GM18873 (cell line): ENCODE measurements at regions not wholly inside any gene's neighbourhood (a gene's known extent, or its start where the extent isn't known, plus 50 kb on each side); places are given as distances from the start of the nearest gene placed in this dataset.

Experiments
- ATAC-seq: cut with Tn5 transposase; IDR thresholded peaks from one replicate; pipeline ENCODE4 v1.9.1; 2021; ENCODE audit warnings: mild to moderate bottlenecking, moderate library complexity, moderate number of reproducible peaks; ENCODE audit not compliant: unreplicated experiment, low FRiP score

DNA sequence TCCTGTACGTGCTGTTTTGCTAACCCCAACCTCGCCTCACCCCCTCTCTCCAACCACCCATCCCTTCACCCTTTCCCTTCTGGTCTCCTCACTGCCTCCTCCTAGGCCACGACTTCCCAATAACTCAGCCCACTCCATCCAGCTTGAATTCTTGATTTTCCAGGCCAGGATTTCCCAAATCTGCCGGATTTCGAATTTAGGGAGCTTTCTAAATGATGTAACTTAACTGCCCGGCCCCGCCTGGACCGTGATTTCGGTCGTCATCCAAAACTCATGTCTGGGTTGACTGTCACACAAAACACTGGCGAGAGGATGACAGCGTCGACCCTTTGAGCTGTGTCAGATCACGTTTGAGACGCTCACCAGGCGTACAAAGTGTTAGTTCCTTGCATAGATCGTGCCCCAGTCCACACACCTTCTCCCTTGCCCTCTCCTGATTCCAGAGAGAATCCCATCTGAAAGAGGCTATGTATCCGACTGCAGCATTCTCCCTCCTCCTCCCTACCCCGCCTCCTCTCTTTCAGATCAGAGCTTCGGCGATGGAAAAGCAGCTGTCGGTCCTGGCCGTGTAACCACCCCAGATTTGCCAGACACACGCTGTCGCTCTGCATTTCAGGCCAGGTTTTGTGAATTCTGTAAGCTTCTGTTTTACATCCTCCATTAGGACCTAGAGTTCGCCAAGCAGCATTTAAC, 168.2 kb downstream of the GPX5 start:
- no peak for ATAC-seq

DNA sequence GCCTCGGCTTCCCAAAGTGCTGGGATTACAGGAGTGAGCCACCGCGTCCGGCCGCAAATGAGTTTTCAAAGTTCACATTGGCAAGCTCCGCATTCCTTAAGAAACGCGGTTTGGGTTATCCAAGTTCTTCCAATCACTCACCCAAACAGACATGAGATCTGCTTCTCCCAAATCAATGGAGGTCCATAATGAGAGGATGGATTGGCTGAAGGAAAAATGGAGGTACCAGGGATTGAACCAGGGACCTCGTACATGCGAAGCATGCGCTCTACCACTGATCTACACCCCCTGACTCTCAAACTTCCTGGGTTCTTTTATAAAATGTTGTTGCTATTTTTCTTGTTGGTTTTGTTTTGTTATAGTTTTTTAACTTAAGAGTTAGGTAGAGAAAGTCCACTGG, 170.0 kb downstream of the GPX5 start:
- no peak for ATAC-seq

DNA sequence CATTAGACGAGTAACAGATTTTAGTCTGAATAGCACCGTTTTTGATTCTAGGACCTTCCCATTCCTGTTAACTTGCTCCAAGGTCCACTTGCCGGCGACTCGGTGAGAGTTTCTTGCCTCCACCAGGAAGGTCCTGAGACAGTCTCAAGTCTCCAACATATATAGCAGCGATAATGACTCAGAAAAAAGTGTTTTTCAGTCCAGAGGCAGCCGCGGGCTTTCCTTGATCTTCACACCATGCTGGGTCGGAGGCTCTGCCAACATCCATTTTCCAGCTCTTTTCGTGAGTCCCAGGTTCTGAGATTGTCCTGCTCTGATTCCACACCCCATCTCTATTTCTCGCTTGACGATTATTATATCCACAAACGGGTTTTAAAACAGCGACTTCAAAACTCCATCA, 170.5 kb downstream of the GPX5 start:
- no peak for ATAC-seq

DNA sequence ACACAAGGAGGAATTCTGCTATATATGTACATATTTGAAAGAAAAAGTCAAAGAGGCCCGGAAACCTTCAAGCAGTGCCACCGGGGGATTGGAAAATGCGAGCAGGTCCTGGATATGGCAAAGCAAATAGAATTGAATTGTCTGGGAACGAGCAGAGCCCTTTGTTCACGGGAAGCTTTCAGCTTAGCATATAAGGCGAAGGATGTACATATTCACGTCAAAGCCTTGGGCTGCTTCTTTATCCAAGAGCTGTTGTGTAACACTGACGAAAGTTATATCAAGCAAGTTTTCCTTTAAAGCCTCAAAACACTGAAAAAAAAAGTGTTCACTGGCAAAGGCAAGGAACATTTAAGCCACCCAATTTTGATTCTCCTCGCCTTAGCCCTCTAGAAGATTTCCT, 171.0 kb downstream of the GPX5 start:
- no peak for ATAC-seq

DNA sequence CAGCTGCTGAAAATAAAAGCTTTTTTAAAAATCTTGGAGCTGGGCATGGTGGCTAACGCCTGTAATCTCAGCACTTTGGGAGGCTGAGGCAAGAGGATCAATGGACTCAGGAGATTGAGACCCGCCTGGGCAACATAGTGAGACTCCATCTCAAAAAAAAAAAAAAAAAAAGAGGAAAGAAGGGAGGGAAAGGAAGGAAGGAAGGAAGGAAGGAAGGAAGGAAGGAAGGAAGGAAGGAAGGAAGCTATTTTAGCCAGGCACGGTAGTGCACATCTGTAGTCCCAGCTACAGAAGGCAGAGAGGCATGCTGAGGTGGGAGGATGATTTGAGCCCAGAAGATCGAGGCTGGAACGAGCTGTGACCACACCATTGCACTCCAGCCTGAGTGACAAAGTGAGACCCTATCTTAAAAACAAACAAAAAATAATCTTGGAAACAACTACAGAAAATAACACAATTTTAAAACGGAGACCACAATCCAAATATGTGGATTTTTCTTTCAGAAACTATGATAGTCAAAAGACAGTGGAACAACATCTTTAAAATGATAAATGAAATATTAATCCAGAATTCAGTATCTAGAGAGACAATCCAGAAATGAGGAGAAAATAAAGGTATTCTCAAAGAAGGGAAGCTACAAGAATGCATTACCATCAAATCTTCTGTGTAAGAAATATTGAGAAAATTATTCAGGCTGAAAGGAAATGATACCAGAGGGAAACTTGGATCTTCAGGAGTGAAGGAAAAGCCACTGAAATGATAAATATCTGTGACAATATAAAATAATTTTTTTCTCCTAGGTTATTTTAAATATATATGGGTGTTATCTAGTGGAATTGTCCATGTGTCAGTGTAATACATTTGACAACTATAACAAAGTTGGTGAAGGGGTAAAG, 182.0 kb downstream of the GPX5 start:
- no peak for ATAC-seq

DNA sequence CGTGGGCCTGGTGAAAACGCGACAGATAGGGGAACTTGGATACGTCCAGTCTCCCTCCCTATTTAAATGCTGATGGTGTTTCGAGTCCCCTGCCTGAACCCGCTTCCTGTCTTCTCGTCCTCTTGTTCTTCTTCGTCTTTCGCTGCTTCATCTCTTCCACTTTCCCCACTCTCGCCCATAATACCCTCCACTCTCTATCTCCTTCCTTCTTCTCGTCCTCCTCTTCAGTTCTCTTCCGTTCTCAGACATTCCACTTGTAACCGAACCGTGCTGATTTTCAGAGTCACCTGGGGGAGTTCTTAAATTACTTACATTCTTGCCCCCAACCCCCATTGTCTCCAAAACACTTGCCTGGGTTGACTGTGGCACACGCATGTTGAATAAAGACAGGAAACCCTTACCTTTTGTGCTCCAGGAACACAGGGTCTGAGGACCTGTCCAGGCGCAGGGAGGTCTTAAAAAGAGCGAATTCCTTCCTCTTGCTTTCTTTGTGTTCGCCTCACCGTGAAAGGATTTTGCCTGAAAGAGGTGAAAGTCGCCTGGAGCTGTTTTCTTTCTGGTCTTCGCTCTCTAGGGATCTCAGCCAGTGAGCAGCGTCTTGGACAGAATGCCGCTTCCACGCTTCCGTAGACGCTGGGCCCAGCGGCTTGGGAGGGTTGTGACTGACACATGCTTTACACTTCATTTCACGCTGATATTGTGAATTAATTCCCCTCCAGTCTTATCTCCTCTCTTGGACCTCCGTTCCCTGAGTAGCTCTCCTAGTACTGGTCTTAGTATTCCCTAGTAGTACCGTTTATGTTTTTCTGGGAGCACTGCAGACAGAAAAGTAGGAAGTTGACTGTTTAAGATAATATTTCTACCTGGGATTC, 184.0 kb downstream of the GPX5 start:
- ATAC-seq, result no peak

DNA sequence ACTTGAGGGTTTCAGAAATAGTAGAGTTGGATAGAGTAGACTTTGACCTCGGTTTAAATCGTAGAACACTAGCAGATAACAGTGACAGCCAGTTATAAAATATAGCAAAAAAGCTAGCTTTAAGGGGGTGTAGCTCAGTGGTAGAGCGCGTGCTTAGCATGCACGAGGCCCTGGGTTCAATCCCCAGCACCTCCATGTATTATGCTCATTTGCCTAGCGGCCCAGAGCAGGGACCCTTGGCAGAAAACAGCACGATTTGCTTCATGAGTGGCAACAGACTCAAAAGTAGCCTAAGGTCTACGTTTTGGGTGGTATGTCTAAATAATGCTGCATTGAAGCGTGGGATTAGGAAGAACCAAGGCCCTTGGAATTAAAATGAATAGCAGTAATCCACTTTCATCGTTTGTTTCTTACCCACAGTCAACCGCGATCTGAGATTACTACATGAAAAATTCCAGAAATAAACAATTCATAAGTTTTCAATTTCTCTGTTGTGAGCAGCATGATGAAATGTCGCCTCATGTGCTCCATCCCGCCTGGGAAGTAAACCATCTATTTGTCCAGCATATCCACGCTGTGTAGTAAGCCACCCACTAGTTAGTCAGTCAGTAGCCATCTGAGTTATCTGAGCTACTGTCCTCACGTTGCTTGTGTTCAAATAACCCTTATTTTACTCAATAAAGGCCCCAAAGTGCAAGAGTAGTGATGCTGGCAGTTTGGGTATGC, 184.9 kb downstream of the GPX5 start:
- ATAC-seq, result no peak

DNA sequence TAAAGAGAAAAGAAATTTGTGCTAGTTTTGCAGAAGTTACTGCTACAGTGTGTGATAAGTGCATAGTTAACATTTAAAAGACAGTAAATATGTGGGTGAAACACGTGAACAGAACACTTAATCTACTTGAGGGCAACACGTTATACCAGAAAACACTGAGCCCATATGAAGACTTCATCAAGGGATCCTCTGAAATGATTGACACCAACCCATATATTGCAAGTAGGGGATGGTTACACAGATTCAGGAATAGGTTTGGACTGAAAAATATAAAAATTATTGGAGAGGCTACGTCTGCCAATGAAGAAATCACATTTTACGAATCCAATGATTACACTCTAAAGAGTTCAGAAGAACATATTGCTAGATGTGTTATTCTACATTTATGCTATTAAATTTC, 185.6 kb downstream of the GPX5 start:
- ATAC-seq, result no peak

DNA sequence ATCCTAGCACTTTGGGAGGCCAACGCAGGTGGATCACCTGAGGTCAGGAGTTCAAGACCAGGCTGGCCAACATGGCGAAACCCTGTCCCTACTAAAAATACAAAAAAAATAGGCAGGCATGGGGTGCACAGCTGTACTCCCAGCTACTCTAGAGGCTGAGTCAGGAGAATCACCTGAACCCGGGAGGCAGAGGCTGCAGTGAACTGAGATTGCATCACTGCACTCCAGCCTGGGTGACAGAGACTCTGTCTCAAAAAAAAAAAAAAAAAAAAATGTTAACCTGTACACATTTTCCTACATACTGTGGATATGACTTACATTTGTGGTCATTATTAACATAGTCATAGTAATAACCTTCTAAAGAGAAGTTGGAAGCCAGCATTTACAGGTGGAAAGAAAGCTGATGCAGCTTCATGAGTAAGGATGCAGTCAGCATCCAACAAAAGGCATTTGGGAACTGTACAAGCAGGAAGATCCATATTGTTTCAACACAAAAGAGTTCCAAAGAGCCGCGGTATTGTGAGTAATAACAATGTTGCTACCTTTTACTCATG, 186.2 kb downstream of the GPX5 start:
- ATAC-seq, result no peak

DNA sequence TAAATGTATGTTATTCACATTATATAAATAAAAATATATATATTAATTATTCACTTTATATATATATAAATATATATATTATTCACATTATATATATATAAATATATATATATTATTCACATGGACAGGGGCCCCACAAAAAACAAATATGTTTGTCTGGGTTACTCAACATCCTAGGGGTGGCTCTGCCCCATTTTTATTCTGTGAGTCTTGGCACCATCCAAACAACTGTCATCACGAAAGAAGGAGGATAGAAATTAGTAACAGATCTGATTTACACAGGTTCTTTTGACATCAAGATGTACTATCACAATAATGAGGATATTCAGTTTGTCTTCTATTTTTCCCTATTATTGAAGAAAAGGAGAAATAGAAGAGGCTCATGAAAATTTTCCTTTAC, 187.3 kb downstream of the GPX5 start:
- no peak for ATAC-seq

DNA sequence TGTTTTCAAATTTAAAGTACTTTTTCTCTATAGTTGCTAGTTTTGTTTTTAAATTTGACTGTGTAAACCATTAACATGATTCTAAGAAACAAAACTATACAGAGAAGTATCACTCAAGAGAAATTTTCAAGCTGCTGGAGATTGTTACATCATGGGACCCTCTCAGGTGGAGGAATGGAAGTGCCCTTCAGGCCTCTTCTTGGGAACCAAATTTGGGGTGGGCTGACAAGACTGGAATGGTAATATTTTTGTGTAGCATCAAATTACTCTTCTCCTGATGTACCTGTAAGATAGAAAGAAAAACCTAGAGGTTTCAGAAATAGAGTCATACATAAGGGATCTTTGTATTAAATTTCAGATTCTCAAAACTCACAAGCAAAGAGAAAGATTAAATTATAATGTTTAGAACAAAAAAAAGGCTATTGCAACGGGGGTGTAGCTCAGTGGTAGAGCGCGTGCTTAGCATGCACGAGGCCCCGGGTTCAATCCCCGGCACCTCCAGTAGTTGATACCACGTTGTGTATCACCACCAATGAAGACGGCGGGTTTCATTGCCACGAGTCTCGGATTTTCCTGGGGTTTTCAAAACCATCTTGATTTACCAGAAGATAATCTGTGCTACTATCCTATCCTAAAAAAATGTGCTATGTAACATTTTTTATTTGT, 193.7 kb downstream of the GPX5 start:
- ATAC-seq, result no peak

DNA sequence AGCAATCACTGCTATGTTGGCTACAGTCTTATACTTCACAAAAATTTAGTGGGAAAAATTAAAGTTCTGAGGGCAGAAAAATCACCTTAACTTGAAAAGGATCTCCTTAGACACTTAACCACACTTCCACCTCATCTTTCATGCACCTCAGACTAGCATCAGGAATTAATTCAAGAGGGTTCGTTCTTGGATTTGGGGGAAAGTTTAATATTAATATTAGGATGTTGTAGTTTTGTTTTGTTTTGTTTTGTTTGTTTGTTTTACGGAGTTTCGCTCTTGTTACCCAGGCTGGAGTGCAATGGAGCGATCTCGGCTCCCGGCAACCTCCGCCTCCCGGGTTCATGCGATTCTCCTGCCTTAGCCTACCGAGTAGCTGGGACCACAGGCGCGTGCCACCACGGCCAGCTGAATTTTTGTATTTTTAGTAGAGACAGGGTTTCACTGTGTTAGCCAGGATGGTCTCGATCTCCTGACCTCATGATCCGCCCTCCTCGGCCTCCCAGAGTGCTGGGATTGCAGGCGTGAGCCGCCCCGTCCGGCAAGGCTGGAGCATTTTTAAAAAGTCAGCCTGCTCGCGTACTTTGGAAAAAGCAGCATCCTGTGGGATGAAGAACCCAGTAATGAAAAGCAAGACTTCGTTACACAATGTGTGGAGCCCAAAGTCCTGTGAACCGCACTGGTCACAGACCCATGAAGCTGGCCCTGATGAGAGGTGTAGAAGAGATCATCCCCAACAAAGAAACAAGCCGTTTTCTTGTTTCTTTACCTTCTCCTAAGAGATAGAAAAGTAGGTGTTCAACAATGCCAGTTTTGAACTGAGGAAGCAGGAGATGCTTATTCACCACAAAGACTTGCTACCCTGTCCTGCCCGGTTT, 194.9 kb downstream of the GPX5 start:
- no peak for ATAC-seq

DNA sequence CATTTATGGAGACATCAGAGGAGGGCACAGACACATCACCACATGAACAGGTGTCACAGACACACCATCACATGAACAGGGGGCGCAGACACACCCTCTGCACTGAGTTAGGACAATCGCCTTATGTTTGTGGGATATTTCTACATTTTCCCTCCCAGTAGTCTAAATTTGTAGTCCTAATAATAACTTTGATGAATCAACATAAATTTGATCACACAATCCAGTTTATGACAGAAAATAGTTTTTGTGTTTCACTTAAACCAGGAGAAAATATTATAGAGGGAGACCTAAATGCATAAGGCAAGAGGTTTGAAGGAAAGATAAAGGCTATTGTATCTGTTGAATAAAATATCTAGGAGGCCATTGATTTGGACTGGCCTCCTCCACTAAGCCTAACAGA, 195.7 kb downstream of the GPX5 start:
- no peak for ATAC-seq

DNA sequence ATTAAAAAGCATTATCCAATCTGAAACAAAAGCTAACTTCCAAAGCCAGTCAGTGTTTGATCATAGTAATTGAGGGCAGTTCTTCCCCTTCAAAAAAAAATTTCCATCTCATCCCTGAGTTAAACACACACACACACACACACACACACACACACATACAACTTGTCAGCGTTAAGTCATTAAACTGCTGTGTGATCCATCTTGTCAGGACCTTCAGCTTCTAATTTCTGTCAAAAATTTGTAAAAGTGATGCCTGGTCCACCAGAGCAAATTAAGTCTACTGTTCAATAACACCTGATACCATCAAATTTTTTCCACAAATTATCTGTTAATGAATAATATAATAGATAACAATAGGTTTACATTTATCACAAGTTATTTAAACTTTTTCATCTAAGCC, 198.7 kb downstream of the GPX5 start:
- ATAC-seq, result no peak

DNA sequence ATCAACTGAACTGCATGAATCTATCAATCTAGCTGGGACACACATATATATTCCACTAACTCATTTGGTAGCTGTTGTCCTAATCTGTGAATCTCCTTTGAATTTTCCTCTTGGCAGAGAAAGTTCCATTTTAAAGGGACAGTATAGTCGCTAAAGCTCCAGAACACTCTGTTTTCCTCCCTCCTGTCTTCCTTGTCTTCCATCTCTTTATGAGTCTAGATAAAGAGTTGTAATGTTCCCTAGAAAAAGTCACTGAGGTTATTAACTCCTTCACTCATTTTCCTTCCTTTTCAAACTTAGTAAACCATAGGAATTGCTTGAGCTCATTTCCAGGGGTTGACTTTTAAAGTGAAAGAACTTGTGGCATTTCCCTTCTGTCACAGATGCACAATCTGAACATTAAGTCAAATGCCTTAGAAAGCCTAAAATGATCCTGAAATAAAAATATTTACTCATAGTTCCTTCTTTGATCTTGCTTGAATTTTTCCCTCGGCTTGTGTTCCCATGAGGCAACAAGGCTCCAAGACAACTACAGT, 198.4 kb downstream of the TRIM27 start:
- no peak for ATAC-seq

DNA sequence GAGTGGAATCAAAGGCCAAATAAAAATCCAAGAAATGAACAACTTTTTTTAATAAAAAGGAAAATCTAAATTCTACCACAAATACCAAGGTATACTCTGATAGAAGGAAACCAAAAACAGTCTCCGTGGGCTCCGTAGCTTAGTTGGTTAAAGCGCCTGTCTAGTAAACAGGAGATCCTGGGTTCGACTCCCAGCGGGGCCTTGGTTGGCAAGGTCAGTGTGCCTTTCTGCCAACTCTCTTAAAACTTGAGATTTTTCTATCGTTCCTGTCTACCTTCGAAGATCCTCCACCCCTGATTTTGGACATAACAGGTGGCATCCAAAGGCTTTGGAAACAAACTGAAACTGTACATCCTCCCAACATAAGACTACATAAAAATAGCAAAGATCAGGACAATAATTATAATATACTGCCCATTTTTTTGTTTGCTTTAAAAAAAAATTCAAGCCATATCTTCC, 197.9 kb downstream of the TRIM27 start:
- no peak for ATAC-seq

DNA sequence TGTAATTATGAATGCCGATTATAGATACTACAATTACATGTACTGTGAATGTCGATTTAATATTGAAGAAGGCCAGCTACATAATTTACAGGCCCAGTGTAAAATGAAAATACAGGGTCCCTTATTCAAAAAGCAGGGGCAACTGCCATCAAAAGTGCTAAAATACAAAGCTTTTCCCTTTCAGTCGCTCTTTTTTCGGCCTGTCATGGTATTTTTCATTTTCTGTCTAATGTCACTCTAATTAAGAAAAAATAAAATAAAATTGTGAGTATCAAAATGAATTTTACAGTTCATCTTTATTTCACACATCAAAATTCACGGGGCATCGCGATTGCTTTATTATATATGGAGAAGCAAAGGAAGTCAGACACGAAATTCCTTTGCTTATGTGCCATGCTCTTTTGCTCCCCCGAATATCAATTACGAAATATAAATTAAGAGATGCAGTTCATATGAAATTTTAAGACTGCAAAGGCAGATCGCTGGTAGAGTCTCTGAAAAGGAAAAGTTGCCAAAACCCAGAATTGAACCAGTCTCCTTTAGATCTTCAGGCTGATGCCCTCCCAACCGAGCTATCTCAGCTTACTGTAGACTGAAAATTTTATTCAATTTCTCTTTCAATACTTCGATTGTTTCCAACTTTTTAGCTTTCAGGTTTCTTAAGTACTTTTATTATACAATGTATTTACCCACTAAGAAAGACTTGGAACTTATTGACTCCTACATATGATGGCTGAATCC, 197.0 kb downstream of the TRIM27 start:
- ATAC-seq, result no peak
